ENCODE measurements at regions not wholly inside any gene's neighbourhood (a gene's known extent, or its start where the extent isn't known, plus 50 kb on each side); places are given as distances from the start of the nearest gene placed in this dataset.

DNA sequence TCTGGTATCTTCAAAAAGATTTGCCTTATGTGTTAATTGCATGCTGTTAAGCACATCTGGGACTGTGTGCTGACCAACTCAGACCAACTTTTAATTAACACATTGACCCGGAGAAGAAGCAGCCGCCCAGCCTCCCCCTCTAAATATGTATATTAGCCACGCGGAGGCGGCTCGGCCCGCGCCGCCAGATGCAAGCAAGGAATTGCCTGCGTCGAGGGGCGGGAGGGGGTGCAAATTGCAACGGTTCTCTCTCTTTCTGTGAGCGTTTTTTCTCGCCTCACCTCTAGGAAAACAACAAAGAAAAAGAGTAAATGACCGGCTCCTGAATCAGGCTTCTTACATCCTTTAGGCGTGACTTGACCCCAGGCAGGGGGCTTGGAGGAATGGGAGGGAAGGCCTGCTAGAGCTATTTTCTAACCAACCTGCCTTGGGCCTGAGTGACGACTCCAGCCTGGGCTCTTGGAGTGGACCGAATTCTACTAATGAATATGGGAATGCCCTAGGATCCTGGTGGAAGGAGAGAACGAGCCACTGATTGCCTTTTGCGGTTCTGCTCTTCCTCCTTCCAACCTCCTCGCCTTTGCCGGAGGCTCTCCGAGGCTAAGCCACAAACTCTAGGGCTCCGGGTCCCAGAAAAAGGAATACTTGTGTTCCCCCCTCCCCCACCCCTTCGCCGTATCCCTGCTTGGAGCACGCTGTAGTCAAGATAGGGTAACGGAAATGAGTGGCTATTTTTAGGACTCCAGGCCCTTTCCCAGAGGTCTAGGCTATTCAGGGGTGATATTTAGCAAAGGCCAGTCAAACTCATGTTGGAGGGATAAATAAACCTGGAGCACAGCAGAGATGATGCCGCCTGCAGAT lies 417.0 kb upstream of the ESRRG start:
- Histone ChIP-seq H2AFZ (ENCODE audit: low read length) (no peak overlapping the region), H3K27ac (ENCODE audit: insufficient read depth, low read length) (no peak overlapping the region), H3K9ac (ENCODE audit: insufficient read depth, low read length) (no peak overlapping the region), H3K4me2 (ENCODE audit: extremely low read depth, insufficient read depth, low read length) (no peak overlapping the region), H3K27me3 (ENCODE audit: control insufficient read depth, insufficient read depth, low read length) (peaks cover 20% of the 10 kb centered on the region), H4K20me1 (ENCODE audit: control insufficient read depth, extremely low read depth, insufficient read depth, low read length) (no peaks in the 10 kb centered on the region), H3K79me2 (ENCODE audit: control insufficient read depth, insufficient read depth, low read length) (no peaks in the 10 kb centered on the region), H3K9me3 (ENCODE audit: control insufficient read depth, insufficient read depth, low read depth, low read length) (no peaks in the 10 kb centered on the region), H3K36me3 (ENCODE audit: control insufficient read depth, insufficient read depth, low read length) (no peaks in the 10 kb centered on the region), H3K4me3 (replicated peaks in 1 of 4; ENCODE audit: control extremely low read depth in 1 of 4, insufficient read depth in 1 of 4, low read depth in 3 of 4, low read length in 4 of 4) (no peak overlapping the region), H3K4me1 (ENCODE audit: control insufficient read depth, extremely low read depth, insufficient read depth, low read length) (no peaks in the 10 kb centered on the region)
- TF ChIP-seq EZH2 (IDR thresholded peaks at IDR 0.05; ENCODE audit: low read length, missing control alignments) = no peak
- TF ChIP-seq, protein P1, sequence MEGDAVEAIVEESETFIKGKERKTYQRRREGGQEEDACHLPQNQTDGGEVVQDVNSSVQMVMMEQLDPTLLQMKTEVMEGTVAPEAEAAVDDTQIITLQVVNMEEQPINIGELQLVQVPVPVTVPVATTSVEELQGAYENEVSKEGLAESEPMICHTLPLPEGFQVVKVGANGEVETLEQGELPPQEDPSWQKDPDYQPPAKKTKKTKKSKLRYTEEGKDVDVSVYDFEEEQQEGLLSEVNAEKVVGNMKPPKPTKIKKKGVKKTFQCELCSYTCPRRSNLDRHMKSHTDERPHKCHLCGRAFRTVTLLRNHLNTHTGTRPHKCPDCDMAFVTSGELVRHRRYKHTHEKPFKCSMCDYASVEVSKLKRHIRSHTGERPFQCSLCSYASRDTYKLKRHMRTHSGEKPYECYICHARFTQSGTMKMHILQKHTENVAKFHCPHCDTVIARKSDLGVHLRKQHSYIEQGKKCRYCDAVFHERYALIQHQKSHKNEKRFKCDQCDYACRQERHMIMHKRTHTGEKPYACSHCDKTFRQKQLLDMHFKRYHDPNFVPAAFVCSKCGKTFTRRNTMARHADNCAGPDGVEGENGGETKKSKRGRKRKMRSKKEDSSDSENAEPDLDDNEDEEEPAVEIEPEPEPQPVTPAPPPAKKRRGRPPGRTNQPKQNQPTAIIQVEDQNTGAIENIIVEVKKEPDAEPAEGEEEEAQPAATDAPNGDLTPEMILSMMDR (conservative IDR thresholded peaks at IDR 0.05 in 1 of 2, IDR thresholded peaks at IDR 0.05 in 1 of 2; ENCODE audit: low read depth in 1 of 2, low read length in 2 of 2) = no peak
- DNase-seq (ENCODE audit: low read depth in 2 of 2) = no peak

DNA sequence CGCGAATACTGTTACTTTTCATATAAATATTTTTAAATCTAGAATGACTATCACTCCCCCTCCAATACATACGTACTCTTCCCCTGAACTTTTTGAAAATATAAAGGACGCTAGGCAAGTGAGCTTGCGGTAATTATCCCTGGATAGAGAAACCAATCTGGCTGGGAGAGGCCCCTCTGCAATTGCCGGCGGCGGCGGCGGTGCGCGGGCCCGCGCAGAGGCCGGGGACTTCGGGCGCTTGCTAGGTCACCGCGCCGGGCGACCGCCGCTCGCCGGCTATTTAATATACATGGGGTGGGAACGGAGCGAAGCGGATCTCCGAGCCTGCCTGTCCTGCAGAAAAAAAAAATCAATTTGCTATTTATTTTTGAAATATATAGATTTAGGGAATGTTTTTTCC lies 416.3 kb upstream of the ESRRG start:
- TF ChIP-seq, protein P1 (conservative IDR thresholded peaks at IDR 0.05 in 1 of 2, IDR thresholded peaks at IDR 0.05 in 1 of 2; ENCODE audit: low read depth in 1 of 2, low read length in 2 of 2) = no peak
- no peak for TF ChIP-seq EZH2 (IDR thresholded peaks at IDR 0.05; ENCODE audit: low read length, missing control alignments)
- Histone ChIP-seq H2AFZ (ENCODE audit: low read length) (no peak overlapping the region), H3K9ac (ENCODE audit: insufficient read depth, low read length) (no peak overlapping the region), H4K20me1 (ENCODE audit: control insufficient read depth, extremely low read depth, insufficient read depth, low read length) (no peaks in the 10 kb centered on the region), H3K36me3 (ENCODE audit: control insufficient read depth, insufficient read depth, low read length) (no peaks in the 10 kb centered on the region), H3K4me2 (ENCODE audit: extremely low read depth, insufficient read depth, low read length) (no peak overlapping the region), H3K27me3 (ENCODE audit: control insufficient read depth, insufficient read depth, low read length) (peaks cover 20% of the 10 kb centered on the region), H3K4me1 (ENCODE audit: control insufficient read depth, extremely low read depth, insufficient read depth, low read length) (no peaks in the 10 kb centered on the region), H3K79me2 (ENCODE audit: control insufficient read depth, insufficient read depth, low read length) (no peaks in the 10 kb centered on the region), H3K9me3 (ENCODE audit: control insufficient read depth, insufficient read depth, low read depth, low read length) (no peaks in the 10 kb centered on the region), H3K27ac (ENCODE audit: insufficient read depth, low read length) (no peak overlapping the region), H3K4me3 (replicated peaks in 1 of 4; ENCODE audit: control extremely low read depth in 1 of 4, insufficient read depth in 1 of 4, low read depth in 3 of 4, low read length in 4 of 4) (peak overlapping the region in 1 of 4 experiments; percentile 12)
- no peak for DNase-seq (ENCODE audit: low read depth in 2 of 2)

DNA sequence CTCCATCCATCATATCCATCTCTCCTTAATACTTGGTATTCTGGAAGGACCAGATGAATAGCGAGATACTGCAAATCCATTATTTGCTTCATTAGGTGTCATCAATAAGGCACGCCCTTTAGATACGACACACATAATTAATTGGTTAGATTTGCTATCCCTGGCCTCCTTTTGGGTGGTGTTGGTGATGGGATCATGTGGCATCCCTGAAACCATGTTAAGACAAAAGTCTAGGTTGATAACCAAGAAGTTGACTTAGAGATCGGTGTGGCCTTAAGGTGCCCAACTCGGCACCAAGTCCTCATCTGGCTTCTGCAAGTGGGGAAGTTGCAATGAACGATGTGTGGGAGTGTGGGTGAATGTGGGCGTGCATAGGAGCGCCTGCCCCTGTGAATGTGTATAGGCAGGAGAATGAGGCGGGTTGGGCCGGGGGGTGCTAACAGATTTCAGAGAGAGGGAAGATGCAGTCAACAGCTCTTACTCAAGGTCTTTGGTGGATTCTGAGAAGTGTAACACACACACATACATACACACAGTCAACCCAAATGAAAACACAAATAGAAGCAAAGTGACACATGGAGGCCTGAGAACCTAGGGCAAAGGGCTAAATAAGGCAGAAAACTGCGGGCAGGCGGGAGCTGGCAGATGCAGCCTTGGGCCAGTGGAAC lies 415.7 kb upstream of the ESRRG start:
- H2AFZ ChIP-seq (ENCODE audit: low read length) = no peak overlapping the region
- H3K4me3 ChIP-seq (replicated peaks in 1 of 4; ENCODE audit: control extremely low read depth in 1 of 4, insufficient read depth in 1 of 4, low read depth in 3 of 4, low read length in 4 of 4) = peak overlapping the region in 1 of 4 experiments; percentile 12
- TF ChIP-seq, protein P1 (conservative IDR thresholded peaks at IDR 0.05 in 1 of 2, IDR thresholded peaks at IDR 0.05 in 1 of 2; ENCODE audit: low read depth in 1 of 2, low read length in 2 of 2) = no peak
- no peak for TF ChIP-seq EZH2 (IDR thresholded peaks at IDR 0.05; ENCODE audit: low read length, missing control alignments)
- H3K9ac ChIP-seq (ENCODE audit: insufficient read depth, low read length) = no peak overlapping the region
- H3K36me3 ChIP-seq (ENCODE audit: control insufficient read depth, insufficient read depth, low read length) = no peaks in the 10 kb centered on the region
- no peaks in the 10 kb centered on the region for H3K9me3 ChIP-seq (ENCODE audit: control insufficient read depth, insufficient read depth, low read depth, low read length)
- DNase-seq (ENCODE audit: low read depth in 2 of 2) = no peak
- H3K4me2 ChIP-seq (ENCODE audit: extremely low read depth, insufficient read depth, low read length) = no peak overlapping the region
- H3K27me3 ChIP-seq (ENCODE audit: control insufficient read depth, insufficient read depth, low read length) = peaks cover 20% of the 10 kb centered on the region
- no peaks in the 10 kb centered on the region for H3K4me1 ChIP-seq (ENCODE audit: control insufficient read depth, extremely low read depth, insufficient read depth, low read length)
- no peaks in the 10 kb centered on the region for H3K79me2 ChIP-seq (ENCODE audit: control insufficient read depth, insufficient read depth, low read length)
- H4K20me1 ChIP-seq (ENCODE audit: control insufficient read depth, extremely low read depth, insufficient read depth, low read length) = no peaks in the 10 kb centered on the region
- no peak overlapping the region for H3K27ac ChIP-seq (ENCODE audit: insufficient read depth, low read length)

Data from fibroblast of lung (primary cell).